Osteocyte (in vitro differentiated cells): ENCODE measurements at regions not wholly inside any gene's neighbourhood (a gene's known extent, or its start where the extent isn't known, plus 50 kb on each side); places are given as distances from the start of the nearest gene placed in this dataset.

ENCODE experiments used
- DNase-seq: peaks from one replicate; pipeline ENCODE4 v3.0.0; 2021; ENCODE audit warnings: mixed read lengths; ENCODE audit not compliant: unreplicated experiment; ENCODE audit errors: extremely low spot score
- H3K27ac Mint-ChIP-seq: one replicate; pipeline ENCODE4 v1.8.0; 2021; ENCODE audit warnings: mild to moderate bottlenecking, mixed read lengths; ENCODE audit not compliant: unreplicated experiment
- H3K27me3 Mint-ChIP-seq: one replicate; pipeline ENCODE4 v1.8.0; 2021; ENCODE audit warnings: mixed read lengths; ENCODE audit not compliant: unreplicated experiment
- H3K36me3 Mint-ChIP-seq: one replicate; pipeline ENCODE4 v1.8.0; 2021; ENCODE audit warnings: mixed read lengths; ENCODE audit not compliant: unreplicated experiment
- H3K4me1 Mint-ChIP-seq: one replicate; pipeline ENCODE4 v1.8.0; 2021; ENCODE audit warnings: mixed read lengths; ENCODE audit not compliant: unreplicated experiment
- H3K4me3 Mint-ChIP-seq: one replicate; pipeline ENCODE4 v1.8.0; 2021; ENCODE audit warnings: mild to moderate bottlenecking, moderate library complexity, mixed read lengths; ENCODE audit not compliant: unreplicated experiment
- H3K9me3 Mint-ChIP-seq: one replicate; pipeline ENCODE4 v1.8.0; 2021; ENCODE audit warnings: mixed read lengths; ENCODE audit not compliant: unreplicated experiment
- CTCF ChIP-seq: fragments of 200-600 bp; sonication (generic); IDR thresholded peaks from 2 replicates; pipeline ENCODE4 v1.5.0; 2021; ENCODE audit warnings: antibody characterized with exemption, mild to moderate bottlenecking, moderate library complexity

GRCh38 chrX:6962006-6962355 lies 185.5 kb upstream of the STS start:
- no peaks in the 10 kb centered on the region for H3K9me3 Mint-ChIP-seq
- TF ChIP-seq CTCF: no peak
- no peak overlapping the region for H3K27ac Mint-ChIP-seq
- H3K4me3 Mint-ChIP-seq: no peak overlapping the region
- no peaks in the 10 kb centered on the region for H3K36me3 Mint-ChIP-seq
- H3K4me1 Mint-ChIP-seq: peaks cover under 1% of the 10 kb centered on the region
- H3K27me3 Mint-ChIP-seq: no peaks in the 10 kb centered on the region
- no peak for DNase-seq

GRCh38 chrX:6961286-6962005 lies 186.1 kb upstream of the STS start:
- Mint-ChIP-seq H3K27me3 (no peaks in the 10 kb centered on the region), H3K27ac (no peak overlapping the region), H3K36me3 (no peaks in the 10 kb centered on the region), H3K4me3 (no peak overlapping the region), H3K9me3 (no peaks in the 10 kb centered on the region), H3K4me1 (no peaks in the 10 kb centered on the region)
- DNase-seq: no peak
- TF ChIP-seq CTCF: no peak

GRCh38 chrX:6959006-6959405 lies 188.5 kb upstream of the STS start:
- Mint-ChIP-seq H3K4me3 (no peak overlapping the region), H3K27me3 (no peaks in the 10 kb centered on the region), H3K4me1 (no peaks in the 10 kb centered on the region)

GRCh38 chrX:6954836-6955235 lies 192.7 kb upstream of the STS start:
- Mint-ChIP-seq H3K4me1 (no peaks in the 10 kb centered on the region), H3K9me3 (no peaks in the 10 kb centered on the region), H3K27ac (no peak overlapping the region), H3K4me3 (no peak overlapping the region), H3K36me3 (no peaks in the 10 kb centered on the region), H3K27me3 (no peaks in the 10 kb centered on the region)
- no peak for DNase-seq
- TF ChIP-seq CTCF: no peak

More at GRCh38 chrX:6959006-6959405, 188.5 kb upstream of the STS start:
- no peak for DNase-seq
- Mint-ChIP-seq H3K9me3 (no peaks in the 10 kb centered on the region), H3K27ac (no peak overlapping the region), H3K36me3 (no peaks in the 10 kb centered on the region)
- no peak for TF ChIP-seq CTCF

GRCh38 chrX:6946168-6946567 lies 201.3 kb upstream of the STS start:
- TF ChIP-seq CTCF: no peak
- Mint-ChIP-seq H3K4me1 (peaks cover 5% of the 10 kb centered on the region), H3K4me3 (no peak overlapping the region), H3K9me3 (peaks cover 6% of the 10 kb centered on the region), H3K27me3 (no peaks in the 10 kb centered on the region), H3K36me3 (no peaks in the 10 kb centered on the region), H3K27ac (no peak overlapping the region)
- DNase-seq: no peak
